ENCODE measurements at regions not wholly inside any gene's neighbourhood (a gene's known extent, or its start where the extent isn't known, plus 50 kb on each side); places are given as distances from the start of the nearest gene placed in this dataset.

- Histone ChIP-seq H3K79me2 (ENCODE audit: insufficient read depth, low read length) (no peaks in the 10 kb centered on the region), H2AFZ (ENCODE audit: low read depth, low read length) (peak overlapping the region; percentile 48; the same call in 1 of the 2 replicates), H3K9ac (ENCODE audit: low read depth, low read length) (no peak overlapping the region), H3K4me3 (ENCODE audit: low read depth in 1 of 2, low read length in 2 of 2) (no peak overlapping the region), H3K27ac (ENCODE audit: low read length) (no peak overlapping the region), H3K36me3 (ENCODE audit: insufficient read depth, low read length) (no peaks in the 10 kb centered on the region), H3K4me2 (ENCODE audit: insufficient read depth, low read length) (no peak overlapping the region), H4K20me1 (ENCODE audit: insufficient read depth, low read length) (no peaks in the 10 kb centered on the region), H3K4me1 (ENCODE audit: insufficient read depth, low read length) (no peaks in the 10 kb centered on the region), H3K27me3 (ENCODE audit: insufficient read depth, low read length, poor library complexity) (no peaks in the 10 kb centered on the region), H3K9me3 (ENCODE audit: insufficient read depth, low read length, severe bottlenecking) (peaks cover 2% of the 10 kb centered on the region)
- no peak for ATAC-seq (ENCODE audit: insufficient read depth, low read depth)
- DNase-seq = no peak
- TF ChIP-seq EZH2 (IDR thresholded peaks at IDR 0.05; ENCODE audit: borderline replicate concordance, low read depth, low read length, severe bottlenecking) = no peak
- no peak for TF ChIP-seq CTCF (IDR thresholded peaks at IDR 0.05; ENCODE audit: borderline replicate concordance, extremely low read depth, low read length, poor library complexity, severe bottlenecking)
Observed at GRCh38 chr6:22821664-22822320, 252.4 kb downstream of the HDGFL1 start.

- no peaks in the 10 kb centered on the region for H3K27me3 ChIP-seq (ENCODE audit: insufficient read depth, low read length, poor library complexity)
- no peak overlapping the region for H3K4me3 ChIP-seq (ENCODE audit: low read depth in 1 of 2, low read length in 2 of 2)
- TF ChIP-seq CTCF (IDR thresholded peaks at IDR 0.05; ENCODE audit: borderline replicate concordance, extremely low read depth, low read length, poor library complexity, severe bottlenecking) (no peak), EZH2 (IDR thresholded peaks at IDR 0.05; ENCODE audit: borderline replicate concordance, low read depth, low read length, severe bottlenecking) (no peak)
- no peaks in the 10 kb centered on the region for H3K36me3 ChIP-seq (ENCODE audit: insufficient read depth, low read length)
- no peak overlapping the region for H2AFZ ChIP-seq (ENCODE audit: low read depth, low read length)
- no peak for ATAC-seq (ENCODE audit: insufficient read depth, low read depth)
- no peak overlapping the region for H3K27ac ChIP-seq (ENCODE audit: low read length)
- H3K9ac ChIP-seq (ENCODE audit: low read depth, low read length) = no peak overlapping the region
- H4K20me1 ChIP-seq (ENCODE audit: insufficient read depth, low read length) = no peaks in the 10 kb centered on the region
- DNase-seq = no peak
- H3K4me2 ChIP-seq (ENCODE audit: insufficient read depth, low read length) = no peak overlapping the region
- H3K9me3 ChIP-seq (ENCODE audit: insufficient read depth, low read length, severe bottlenecking) = no peaks in the 10 kb centered on the region
- no peaks in the 10 kb centered on the region for H3K4me1 ChIP-seq (ENCODE audit: insufficient read depth, low read length)
- no peaks in the 10 kb centered on the region for H3K79me2 ChIP-seq (ENCODE audit: insufficient read depth, low read length)
Observed at GRCh38 chr6:22825210-22825609, 255.8 kb downstream of the HDGFL1 start.

- TF ChIP-seq EZH2 (IDR thresholded peaks at IDR 0.05; ENCODE audit: borderline replicate concordance, low read depth, low read length, severe bottlenecking) (no peak), CTCF (IDR thresholded peaks at IDR 0.05; ENCODE audit: borderline replicate concordance, extremely low read depth, low read length, poor library complexity, severe bottlenecking) (no peak)
- Histone ChIP-seq H2AFZ (ENCODE audit: low read depth, low read length) (0 out of 2 replicates have a peak overlapping the region, but pooled peaks have one; percentile 29), H3K4me2 (ENCODE audit: insufficient read depth, low read length) (no peak overlapping the region), H3K9me3 (ENCODE audit: insufficient read depth, low read length, severe bottlenecking) (no peaks in the 10 kb centered on the region), H3K9ac (ENCODE audit: low read depth, low read length) (no peak overlapping the region), H3K36me3 (ENCODE audit: insufficient read depth, low read length) (no peaks in the 10 kb centered on the region), H3K79me2 (ENCODE audit: insufficient read depth, low read length) (no peaks in the 10 kb centered on the region), H4K20me1 (ENCODE audit: insufficient read depth, low read length) (no peaks in the 10 kb centered on the region), H3K4me1 (ENCODE audit: insufficient read depth, low read length) (no peaks in the 10 kb centered on the region), H3K27ac (ENCODE audit: low read length) (no peak overlapping the region), H3K4me3 (ENCODE audit: low read depth in 1 of 2, low read length in 2 of 2) (no peak overlapping the region), H3K27me3 (ENCODE audit: insufficient read depth, low read length, poor library complexity) (no peaks in the 10 kb centered on the region)
- no peak for DNase-seq
- no peak for ATAC-seq (ENCODE audit: insufficient read depth, low read depth)
Observed at GRCh38 chr6:22826961-22827360, 257.6 kb downstream of the HDGFL1 start.

Measured in DND-41 (cell line).